SU-DHL-6 (cell line): ENCODE measurements at regions not wholly inside any gene's neighbourhood (a gene's known extent, or its start where the extent isn't known, plus 50 kb on each side); places are given as distances from the start of the nearest gene placed in this dataset.

ENCODE experiments used
- H2AFZ ChIP-seq: fragments of 200-600 bp; sonication (generic); 2 replicates; pipeline ENCODE4 v1.6.1; 2014; ENCODE audit warnings: low read depth, mild to moderate bottlenecking, moderate library complexity, mixed read lengths, antibody characterized with exemption, low read length; ENCODE audit not compliant: severe bottlenecking
- H3F3A ChIP-seq: fragments of 200-600 bp; shearing (Covaris generic); 2 replicates; pipeline ENCODE4 v1.6.0; 2016; ENCODE audit warnings: antibody characterized with exemption, mild to moderate bottlenecking; ENCODE audit not compliant: insufficient read depth
- H3K27ac ChIP-seq: fragments of 200-600 bp; sonication (generic); 2 replicates; pipeline ENCODE4 v1.5.1; 2016; ENCODE audit warnings: low read depth, mild to moderate bottlenecking, low read length, moderate library complexity, mixed read lengths
- H3K27me3 ChIP-seq: fragments of 200-600 bp; sonication (generic), shearing (Covaris generic); 2 replicates; pipeline ENCODE4 v1.6.0; 2014; ENCODE audit warnings: mild to moderate bottlenecking, low read length
- H3K36me3 ChIP-seq: fragments of 200-600 bp; sonication (generic); 2 replicates; pipeline ENCODE4 v1.6.1; 2014; ENCODE audit warnings: mild to moderate bottlenecking, low read length, mixed read lengths
- H3K4me2 ChIP-seq: fragments of 300-600, 200-600 bp; shearing (Covaris generic), sonication (generic); 2 replicates; pipeline ENCODE4 v1.6.0; 2014; ENCODE audit warnings: low read length, low read depth, mild to moderate bottlenecking; ENCODE audit not compliant: poor library complexity, severe bottlenecking
- H3K4me3 ChIP-seq: fragments of 200-600 bp; sonication (generic); 2 replicates; pipeline ENCODE4 v1.5.1; 2014; ENCODE audit warnings: antibody characterized with exemption, low read length, mild to moderate bottlenecking, mixed read lengths; ENCODE audit not compliant: insufficient read depth, poor library complexity, severe bottlenecking
- H3K79me2 ChIP-seq: fragments of 200-600 bp; sonication (generic); 2 replicates; pipeline ENCODE4 v1.6.1; 2014; ENCODE audit warnings: mild to moderate bottlenecking, low read length, moderate library complexity; ENCODE audit not compliant: insufficient read depth
- H3K9ac ChIP-seq: fragments of 200-600 bp; sonication (generic); 2 replicates; pipeline ENCODE4 v1.7.0; 2014; ENCODE audit warnings: mild to moderate bottlenecking, low read length
- H3K9me2 ChIP-seq: fragments of 200-600 bp; sonication (generic); replicated peaks from 2 replicates; pipeline ENCODE4 v1.6.1; 2014; ENCODE audit warnings: low read length; ENCODE audit not compliant: insufficient read depth
- H3K9me3 ChIP-seq: fragments of 200-600 bp; sonication (generic); 2 replicates; pipeline ENCODE4 v1.6.1; 2014; ENCODE audit warnings: low read length, mixed read lengths; ENCODE audit not compliant: insufficient read depth
- H4K20me1 ChIP-seq: fragments of 200-600 bp; sonication (generic); 2 replicates; pipeline ENCODE4 v1.6.1; 2014; ENCODE audit warnings: low read depth, mild to moderate bottlenecking, antibody characterized with exemption, low read length, moderate library complexity, mixed read lengths
- EZH2phosphoT487 ChIP-seq: fragments of 200-600 bp; sonication (generic), shearing (Covaris generic); conservative IDR thresholded peaks from 2 replicates; pipeline ENCODE4 v1.6.1; 2018; ENCODE audit warnings: mild to moderate bottlenecking, antibody characterized with exemption, low read length, moderate library complexity, mixed read lengths
- TF ChIP-seq, protein P1 (sequence below): fragments of 200-600 bp; sonication (generic); IDR thresholded peaks from one replicate; pipeline ENCODE4 v1.5.1; 2017; ENCODE audit warnings: antibody characterized with exemption, mild to moderate bottlenecking, low read length, moderate library complexity; ENCODE audit not compliant: insufficient read depth, poor library complexity, severe bottlenecking

DNA sequence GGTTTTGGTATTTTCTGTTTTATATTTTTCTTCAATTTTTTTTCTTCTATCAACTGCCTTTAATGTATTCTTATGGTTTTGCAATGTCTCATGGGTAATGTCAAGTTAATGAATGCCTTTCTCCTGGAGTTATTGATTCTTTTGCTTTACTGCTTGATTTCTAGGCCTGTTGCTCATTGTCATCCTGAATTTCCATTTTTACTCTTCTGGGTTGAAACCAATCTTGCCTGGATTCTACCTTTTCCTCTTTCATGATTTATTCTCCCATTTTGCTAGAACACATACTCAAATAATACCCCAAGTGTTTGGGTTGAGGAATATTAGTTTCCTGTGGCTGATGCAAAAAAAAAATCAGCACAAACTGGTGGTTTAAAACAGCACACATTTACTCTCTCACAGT is 315.2 kb upstream of the PDZRN3 start:
- H3K9me2 ChIP-seq, result no peaks in the 10 kb centered on the region
- no peaks in the 10 kb centered on the region for H4K20me1 ChIP-seq
- no peaks in the 10 kb centered on the region for H3K36me3 ChIP-seq
- H3K4me3 ChIP-seq, result no peak overlapping the region
- H2AFZ ChIP-seq, result no peak overlapping the region
- no peak for TF ChIP-seq EZH2phosphoT487
- TF ChIP-seq, protein P1, sequence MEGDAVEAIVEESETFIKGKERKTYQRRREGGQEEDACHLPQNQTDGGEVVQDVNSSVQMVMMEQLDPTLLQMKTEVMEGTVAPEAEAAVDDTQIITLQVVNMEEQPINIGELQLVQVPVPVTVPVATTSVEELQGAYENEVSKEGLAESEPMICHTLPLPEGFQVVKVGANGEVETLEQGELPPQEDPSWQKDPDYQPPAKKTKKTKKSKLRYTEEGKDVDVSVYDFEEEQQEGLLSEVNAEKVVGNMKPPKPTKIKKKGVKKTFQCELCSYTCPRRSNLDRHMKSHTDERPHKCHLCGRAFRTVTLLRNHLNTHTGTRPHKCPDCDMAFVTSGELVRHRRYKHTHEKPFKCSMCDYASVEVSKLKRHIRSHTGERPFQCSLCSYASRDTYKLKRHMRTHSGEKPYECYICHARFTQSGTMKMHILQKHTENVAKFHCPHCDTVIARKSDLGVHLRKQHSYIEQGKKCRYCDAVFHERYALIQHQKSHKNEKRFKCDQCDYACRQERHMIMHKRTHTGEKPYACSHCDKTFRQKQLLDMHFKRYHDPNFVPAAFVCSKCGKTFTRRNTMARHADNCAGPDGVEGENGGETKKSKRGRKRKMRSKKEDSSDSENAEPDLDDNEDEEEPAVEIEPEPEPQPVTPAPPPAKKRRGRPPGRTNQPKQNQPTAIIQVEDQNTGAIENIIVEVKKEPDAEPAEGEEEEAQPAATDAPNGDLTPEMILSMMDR, result no peak
- no peaks in the 10 kb centered on the region for H3K79me2 ChIP-seq
- H3F3A ChIP-seq, result no peaks in the 10 kb centered on the region
- H3K9me3 ChIP-seq, result no peaks in the 10 kb centered on the region
- H3K27ac ChIP-seq, result no peak overlapping the region
- H3K4me2 ChIP-seq, result no peak overlapping the region
- no peaks in the 10 kb centered on the region for H3K27me3 ChIP-seq
- no peak overlapping the region for H3K9ac ChIP-seq

DNA sequence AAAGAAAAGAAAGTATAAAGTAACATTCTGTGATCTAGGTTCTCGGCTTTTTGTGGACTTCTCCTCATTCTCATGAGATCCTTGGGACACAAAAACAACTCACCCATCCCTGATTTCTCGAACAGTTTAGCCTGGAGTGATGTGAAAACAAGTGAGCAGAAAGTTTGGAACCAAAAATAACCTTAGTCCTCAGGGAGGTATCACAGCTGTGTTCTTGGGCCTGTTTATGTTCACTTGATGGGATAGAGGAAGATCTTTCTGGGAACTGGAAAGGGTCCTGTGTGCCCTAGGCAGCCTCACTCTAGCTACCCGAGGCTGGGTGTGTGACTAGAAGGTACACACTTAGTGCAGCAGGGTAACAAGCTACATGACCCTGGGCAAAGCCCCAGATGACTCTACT is 308.8 kb upstream of the PDZRN3 start:
- Histone ChIP-seq H3K9me3 (no peaks in the 10 kb centered on the region), H3K27me3 (no peaks in the 10 kb centered on the region), H3K36me3 (no peaks in the 10 kb centered on the region), H3K4me3 (no peak overlapping the region), H3K4me2 (no peak overlapping the region), H3K9me2 (no peaks in the 10 kb centered on the region), H2AFZ (no peak overlapping the region), H3K9ac (no peak overlapping the region), H3F3A (no peaks in the 10 kb centered on the region), H4K20me1 (no peaks in the 10 kb centered on the region), H3K27ac (no peak overlapping the region), H3K79me2 (no peaks in the 10 kb centered on the region)
- TF ChIP-seq, protein P1, result no peak
- no peak for TF ChIP-seq EZH2phosphoT487

DNA sequence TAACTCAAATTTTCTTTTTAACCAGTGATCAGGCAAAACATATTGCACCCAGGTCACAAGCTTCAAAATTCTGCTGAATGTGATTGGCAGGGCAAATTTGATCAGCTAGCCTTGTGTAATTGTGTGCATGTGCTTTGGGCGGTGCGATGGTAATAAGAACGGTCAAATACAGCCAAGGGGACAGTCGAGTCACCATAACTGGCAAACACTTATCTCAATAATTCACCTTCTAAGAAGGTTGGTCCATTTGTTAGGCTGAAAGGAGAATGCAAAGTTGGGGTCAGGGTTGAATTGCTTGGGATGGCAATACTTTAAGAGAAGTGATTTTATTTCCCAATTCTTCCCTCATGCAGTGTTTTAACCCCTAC is 302.4 kb upstream of the PDZRN3 start:
- Histone ChIP-seq H4K20me1 (no peaks in the 10 kb centered on the region), H3K4me2 (no peak overlapping the region), H3K9me3 (no peaks in the 10 kb centered on the region), H3K9ac (no peak overlapping the region), H3K27ac (no peak overlapping the region), H3K27me3 (no peaks in the 10 kb centered on the region), H3K4me3 (no peak overlapping the region), H2AFZ (no peak overlapping the region), H3F3A (no peaks in the 10 kb centered on the region), H3K9me2 (no peaks in the 10 kb centered on the region), H3K79me2 (no peaks in the 10 kb centered on the region), H3K36me3 (no peaks in the 10 kb centered on the region)
- TF ChIP-seq, protein P1, result no peak
- no peak for TF ChIP-seq EZH2phosphoT487
